ENCODE measurements at regions not wholly inside any gene's neighbourhood (a gene's known extent, or its start where the extent isn't known, plus 50 kb on each side); places are given as distances from the start of the nearest gene placed in this dataset.

- Histone ChIP-seq H3K9me3 (no peaks in the 10 kb centered on the region), H3K36me3 (ENCODE audit: control insufficient read depth, insufficient read depth, low read length) (no peaks in the 10 kb centered on the region), H3K27me3 (replicated peaks; ENCODE audit: control insufficient read depth, insufficient read depth, low read length) (no peaks in the 10 kb centered on the region), H3K4me3 (ENCODE audit: low read depth, low read length) (no peak overlapping the region), H3K4me1 (no peaks in the 10 kb centered on the region)
- Mint-ChIP-seq H3K27ac (ENCODE audit: unreplicated experiment) (no peak overlapping the region), H3K9me3 (ENCODE audit: unreplicated experiment) (no peaks in the 10 kb centered on the region), H3K27me3 (ENCODE audit: insufficient read depth, unreplicated experiment) (no peaks in the 10 kb centered on the region), H3K36me3 (ENCODE audit: insufficient read depth, unreplicated experiment) (no peaks in the 10 kb centered on the region), H3K4me3 (ENCODE audit: unreplicated experiment) (no peak overlapping the region), H3K4me1 (ENCODE audit: low read depth, unreplicated experiment) (no peaks in the 10 kb centered on the region)
- CTCF ChIA-PET: no interaction called here
- intact Hi-C loops (cut with micrococcal nuclease; ENCODE audit: unreplicated experiment): no loop called here
- TF ChIP-seq CTCF (IDR thresholded peaks at IDR 0.05; ENCODE audit: insufficient read depth in 1 of 2, low read depth in 1 of 2, low read length in 1 of 2, severe bottlenecking in 1 of 2, unreplicated experiment in 1 of 2): no peak
- POLR2A ChIA-PET: no interaction called here
- BruUV-seq (replicated peaks): no TSS peak
- DNase-seq: no peak
Observed at GRCh38 chr5:179411161-179411841, 66.0 kb upstream of the ADAMTS2 start.

- Histone ChIP-seq H3K36me3 (ENCODE audit: control insufficient read depth, insufficient read depth, low read length) (no peaks in the 10 kb centered on the region), H3K27me3 (replicated peaks; ENCODE audit: control insufficient read depth, insufficient read depth, low read length) (no peaks in the 10 kb centered on the region), H3K4me1 (no peaks in the 10 kb centered on the region), H3K4me3 (ENCODE audit: low read depth, low read length) (no peak overlapping the region), H3K9me3 (no peaks in the 10 kb centered on the region)
- intact Hi-C loops (cut with micrococcal nuclease; ENCODE audit: unreplicated experiment): no loop called here
- H3K27ac Mint-ChIP-seq (ENCODE audit: unreplicated experiment): no peak overlapping the region
- no peaks in the 10 kb centered on the region for H3K9me3 Mint-ChIP-seq (ENCODE audit: unreplicated experiment)
- ChIA-PET POLR2A (no interaction called here), CTCF (interaction anchor here (0.5 to 0.6 kb wide), 2 partner anchors 22 to 390 kb away, joined by 3 read pairs; no protein-coding TSS in a partner anchor)
- no peak overlapping the region for H3K4me3 Mint-ChIP-seq (ENCODE audit: unreplicated experiment)
- no peaks in the 10 kb centered on the region for H3K27me3 Mint-ChIP-seq (ENCODE audit: insufficient read depth, unreplicated experiment)
- BruUV-seq (replicated peaks): no TSS peak
- no peak for TF ChIP-seq CTCF (IDR thresholded peaks at IDR 0.05; ENCODE audit: insufficient read depth in 1 of 2, low read depth in 1 of 2, low read length in 1 of 2, severe bottlenecking in 1 of 2, unreplicated experiment in 1 of 2)
- no peaks in the 10 kb centered on the region for H3K4me1 Mint-ChIP-seq (ENCODE audit: low read depth, unreplicated experiment)
- H3K36me3 Mint-ChIP-seq (ENCODE audit: insufficient read depth, unreplicated experiment): no peaks in the 10 kb centered on the region
- no peak for DNase-seq
Observed at GRCh38 chr5:179410291-179411160, 65.3 kb upstream of the ADAMTS2 start.

- intact Hi-C loops (cut with micrococcal nuclease; ENCODE audit: unreplicated experiment): no loop called here
- no peak overlapping the region for H3K4me3 ChIP-seq (ENCODE audit: low read depth, low read length)
- H3K9me3 ChIP-seq: no peaks in the 10 kb centered on the region
- DNase-seq: no peak
- no peaks in the 10 kb centered on the region for H3K4me1 ChIP-seq
- Mint-ChIP-seq H3K27me3 (ENCODE audit: insufficient read depth, unreplicated experiment) (no peaks in the 10 kb centered on the region), H3K4me1 (ENCODE audit: low read depth, unreplicated experiment) (no peaks in the 10 kb centered on the region), H3K9me3 (ENCODE audit: unreplicated experiment) (no peaks in the 10 kb centered on the region), H3K27ac (ENCODE audit: unreplicated experiment) (no peak overlapping the region), H3K4me3 (ENCODE audit: unreplicated experiment) (no peak overlapping the region), H3K36me3 (ENCODE audit: insufficient read depth, unreplicated experiment) (no peaks in the 10 kb centered on the region)
- no peak for TF ChIP-seq CTCF (IDR thresholded peaks at IDR 0.05; ENCODE audit: insufficient read depth in 1 of 2, low read depth in 1 of 2, low read length in 1 of 2, severe bottlenecking in 1 of 2, unreplicated experiment in 1 of 2)
- no TSS peak for BruUV-seq (replicated peaks)
- no peaks in the 10 kb centered on the region for H3K27me3 ChIP-seq (replicated peaks; ENCODE audit: control insufficient read depth, insufficient read depth, low read length)
- ChIA-PET CTCF (no interaction called here), POLR2A (no interaction called here)
- no peaks in the 10 kb centered on the region for H3K36me3 ChIP-seq (ENCODE audit: control insufficient read depth, insufficient read depth, low read length)
Observed at GRCh38 chr5:179409806-179410205, 64.5 kb upstream of the ADAMTS2 start.

Data from Caco-2 (cell line).